KMS-11 (cell line): ENCODE measurements at regions not wholly inside any gene's neighbourhood (a gene's known extent, or its start where the extent isn't known, plus 50 kb on each side); places are given as distances from the start of the nearest gene placed in this dataset.

Source experiments
- H2AFZ ChIP-seq: fragments of 200-600 bp; sonication (generic); 2 replicates; pipeline ENCODE4 v1.6.1; 2016; ENCODE audit warnings: antibody characterized with exemption, mixed run types, low read depth
- H3K27ac ChIP-seq: fragments of 200-600 bp; sonication (generic); 2 replicates; pipeline ENCODE4 v1.6.1; 2016; ENCODE audit warnings: mild to moderate bottlenecking, mixed run types
- H3K27me3 ChIP-seq: fragments of 200-600 bp; sonication (generic); 2 replicates; pipeline ENCODE4 v1.6.1; 2017; ENCODE audit warnings: mild to moderate bottlenecking, low read depth, mixed run types, moderate library complexity; ENCODE audit not compliant: insufficient read depth
- H3K36me3 ChIP-seq: fragments of 200-600 bp; sonication (generic); 2 replicates; pipeline ENCODE4 v1.6.1; 2017; ENCODE audit warnings: mild to moderate bottlenecking, mixed run types; ENCODE audit not compliant: insufficient read depth
- H3K4me1 ChIP-seq: fragments of 200-600 bp; sonication (generic); 2 replicates; pipeline ENCODE4 v1.6.1; 2016; ENCODE audit warnings: mild to moderate bottlenecking, low read depth, mixed run types; ENCODE audit not compliant: poor library complexity, severe bottlenecking
- H3K4me2 ChIP-seq: fragments of 200-600 bp; sonication (generic); 2 replicates; pipeline ENCODE4 v1.7.0; 2016; ENCODE audit warnings: mild to moderate bottlenecking, mixed run types
- H3K4me3 ChIP-seq: fragments of 200-600 bp; sonication (generic); IDR thresholded peaks from 2 replicates; pipeline ENCODE4 v1.6.1; 2017; ENCODE audit warnings: low read depth, low read length, mixed read lengths; ENCODE audit not compliant: insufficient read depth
- H3K79me2 ChIP-seq: fragments of 200-600 bp; sonication (generic); 2 replicates; pipeline ENCODE4 v1.6.1; 2016; ENCODE audit warnings: low read depth, mixed run types; ENCODE audit not compliant: insufficient read depth
- H3K9ac ChIP-seq: fragments of 200-600 bp; sonication (generic); 2 replicates; pipeline ENCODE4 v1.6.1; 2016; ENCODE audit warnings: mild to moderate bottlenecking, mixed run types
- H4K20me1 ChIP-seq: fragments of 200-600 bp; sonication (generic); 2 replicates; pipeline ENCODE4 v1.6.1; 2016; ENCODE audit warnings: mild to moderate bottlenecking, mixed run types; ENCODE audit not compliant: insufficient read depth
- TF ChIP-seq, protein P1 (sequence below): fragments of 200-600 bp; sonication (generic); conservative IDR thresholded peaks from 2 replicates; pipeline ENCODE4 v1.6.1; 2017; ENCODE audit warnings: low read depth, mild to moderate bottlenecking, antibody characterized with exemption, low read length, moderate library complexity, mixed read lengths

DNA sequence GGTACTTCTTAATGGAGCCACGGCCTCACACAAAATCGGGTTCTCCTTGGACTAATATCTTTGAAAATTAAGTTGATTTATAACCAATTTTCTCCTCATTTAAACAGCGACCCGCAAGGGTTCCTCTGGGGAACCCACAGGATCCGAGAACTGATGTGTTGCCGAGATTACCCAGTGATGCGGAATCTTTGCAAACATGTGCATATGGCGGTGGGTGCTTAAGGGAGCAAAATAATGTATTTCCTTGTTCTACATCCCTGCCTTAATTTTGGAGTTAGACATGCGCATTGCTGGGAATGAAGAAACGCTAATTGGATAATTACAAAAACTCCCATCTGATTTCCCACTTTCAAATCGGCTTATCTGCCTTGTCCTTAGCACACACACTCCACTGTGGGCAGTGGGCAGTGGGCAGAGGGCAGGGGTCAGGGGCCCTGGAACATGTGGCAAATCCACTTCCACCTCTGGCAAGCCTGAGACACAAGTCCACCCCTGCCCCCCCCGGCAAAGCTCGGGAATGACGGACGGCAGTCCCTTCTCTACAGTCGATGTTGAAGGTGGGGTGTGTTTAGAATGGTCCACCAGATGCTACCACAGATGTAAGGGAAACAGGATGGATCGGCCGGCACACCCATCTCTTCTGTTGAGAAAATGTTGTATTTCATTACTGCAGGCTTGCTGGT, 137.4 kb upstream of the CDH4 start:
- TF ChIP-seq, protein P1, sequence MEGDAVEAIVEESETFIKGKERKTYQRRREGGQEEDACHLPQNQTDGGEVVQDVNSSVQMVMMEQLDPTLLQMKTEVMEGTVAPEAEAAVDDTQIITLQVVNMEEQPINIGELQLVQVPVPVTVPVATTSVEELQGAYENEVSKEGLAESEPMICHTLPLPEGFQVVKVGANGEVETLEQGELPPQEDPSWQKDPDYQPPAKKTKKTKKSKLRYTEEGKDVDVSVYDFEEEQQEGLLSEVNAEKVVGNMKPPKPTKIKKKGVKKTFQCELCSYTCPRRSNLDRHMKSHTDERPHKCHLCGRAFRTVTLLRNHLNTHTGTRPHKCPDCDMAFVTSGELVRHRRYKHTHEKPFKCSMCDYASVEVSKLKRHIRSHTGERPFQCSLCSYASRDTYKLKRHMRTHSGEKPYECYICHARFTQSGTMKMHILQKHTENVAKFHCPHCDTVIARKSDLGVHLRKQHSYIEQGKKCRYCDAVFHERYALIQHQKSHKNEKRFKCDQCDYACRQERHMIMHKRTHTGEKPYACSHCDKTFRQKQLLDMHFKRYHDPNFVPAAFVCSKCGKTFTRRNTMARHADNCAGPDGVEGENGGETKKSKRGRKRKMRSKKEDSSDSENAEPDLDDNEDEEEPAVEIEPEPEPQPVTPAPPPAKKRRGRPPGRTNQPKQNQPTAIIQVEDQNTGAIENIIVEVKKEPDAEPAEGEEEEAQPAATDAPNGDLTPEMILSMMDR: no peak
- Histone ChIP-seq H3K36me3 (no peaks in the 10 kb centered on the region), H3K9ac (no peak overlapping the region), H3K79me2 (no peaks in the 10 kb centered on the region), H2AFZ (no peak overlapping the region), H3K4me1 (no peaks in the 10 kb centered on the region), H4K20me1 (no peaks in the 10 kb centered on the region), H3K27me3 (no peaks in the 10 kb centered on the region), H3K4me2 (no peak overlapping the region), H3K4me3 (no peak overlapping the region), H3K27ac (no peak overlapping the region)

DNA sequence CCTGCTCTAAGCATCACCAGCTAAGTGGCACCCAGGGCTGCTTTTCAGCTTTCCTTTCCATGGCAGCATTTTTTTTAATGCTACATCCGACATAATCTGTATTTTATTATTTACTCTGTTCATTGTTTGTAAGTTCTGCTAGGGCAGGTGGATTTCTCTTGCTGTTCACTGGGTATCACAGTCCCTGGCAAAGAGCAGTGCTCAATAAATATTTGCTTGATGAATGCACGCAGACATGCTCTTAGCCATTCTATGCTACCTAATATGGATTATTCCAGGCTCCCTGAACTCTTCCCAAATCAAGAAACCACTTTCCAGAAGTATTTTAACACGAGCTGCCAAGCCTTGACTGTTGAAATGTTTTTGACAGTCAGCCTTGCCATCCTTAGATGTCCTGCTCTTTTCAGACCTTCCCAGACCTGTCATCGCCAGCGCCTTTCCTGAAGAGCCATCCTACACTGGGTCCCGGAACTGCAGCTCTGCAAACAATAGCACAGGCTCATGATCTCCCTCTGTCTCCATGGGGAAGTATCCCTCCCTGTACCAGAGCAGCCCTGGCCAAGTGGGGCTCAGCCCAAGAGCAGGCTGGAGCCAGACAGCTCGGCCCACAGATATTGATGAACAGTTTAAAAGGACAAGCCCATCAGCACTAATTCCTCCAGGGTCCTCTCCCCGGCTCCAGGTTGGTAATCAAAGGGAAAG, 136.5 kb upstream of the CDH4 start:
- TF ChIP-seq, protein P1: no peak
- Histone ChIP-seq H2AFZ (no peak overlapping the region), H3K4me1 (no peaks in the 10 kb centered on the region), H3K4me3 (no peak overlapping the region), H3K27me3 (no peaks in the 10 kb centered on the region), H3K4me2 (no peak overlapping the region), H3K79me2 (no peaks in the 10 kb centered on the region), H3K27ac (no peak overlapping the region), H4K20me1 (no peaks in the 10 kb centered on the region), H3K36me3 (no peaks in the 10 kb centered on the region), H3K9ac (no peak overlapping the region)

DNA sequence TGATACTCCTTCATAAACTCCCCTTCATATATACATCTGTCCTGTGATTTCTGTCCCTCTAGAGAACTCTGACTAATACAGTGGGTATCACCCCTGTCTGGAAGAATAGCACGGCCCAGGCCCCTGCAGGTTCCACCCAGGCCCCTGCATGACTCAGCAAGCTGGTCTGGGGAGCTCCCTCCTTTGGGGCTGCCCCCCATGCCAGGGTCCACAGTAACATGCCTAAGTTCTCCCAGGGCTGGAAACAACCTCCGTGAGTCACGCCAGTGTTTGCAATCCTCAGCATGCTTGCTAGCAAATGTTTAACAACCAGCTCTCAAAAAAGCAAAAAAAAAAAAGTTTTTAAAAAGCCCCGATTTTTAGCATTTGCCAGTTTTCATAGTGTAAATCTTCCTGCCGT, 134.3 kb upstream of the CDH4 start:
- no peak overlapping the region for H3K4me2 ChIP-seq
- H3K27ac ChIP-seq: no peak overlapping the region
- no peaks in the 10 kb centered on the region for H3K4me1 ChIP-seq
- H3K36me3 ChIP-seq: no peaks in the 10 kb centered on the region
- H3K4me3 ChIP-seq: no peak overlapping the region
- no peaks in the 10 kb centered on the region for H3K27me3 ChIP-seq
- no peaks in the 10 kb centered on the region for H4K20me1 ChIP-seq
- H2AFZ ChIP-seq: no peak overlapping the region
- no peaks in the 10 kb centered on the region for H3K79me2 ChIP-seq
- H3K9ac ChIP-seq: no peak overlapping the region
- TF ChIP-seq, protein P1: no peak

DNA sequence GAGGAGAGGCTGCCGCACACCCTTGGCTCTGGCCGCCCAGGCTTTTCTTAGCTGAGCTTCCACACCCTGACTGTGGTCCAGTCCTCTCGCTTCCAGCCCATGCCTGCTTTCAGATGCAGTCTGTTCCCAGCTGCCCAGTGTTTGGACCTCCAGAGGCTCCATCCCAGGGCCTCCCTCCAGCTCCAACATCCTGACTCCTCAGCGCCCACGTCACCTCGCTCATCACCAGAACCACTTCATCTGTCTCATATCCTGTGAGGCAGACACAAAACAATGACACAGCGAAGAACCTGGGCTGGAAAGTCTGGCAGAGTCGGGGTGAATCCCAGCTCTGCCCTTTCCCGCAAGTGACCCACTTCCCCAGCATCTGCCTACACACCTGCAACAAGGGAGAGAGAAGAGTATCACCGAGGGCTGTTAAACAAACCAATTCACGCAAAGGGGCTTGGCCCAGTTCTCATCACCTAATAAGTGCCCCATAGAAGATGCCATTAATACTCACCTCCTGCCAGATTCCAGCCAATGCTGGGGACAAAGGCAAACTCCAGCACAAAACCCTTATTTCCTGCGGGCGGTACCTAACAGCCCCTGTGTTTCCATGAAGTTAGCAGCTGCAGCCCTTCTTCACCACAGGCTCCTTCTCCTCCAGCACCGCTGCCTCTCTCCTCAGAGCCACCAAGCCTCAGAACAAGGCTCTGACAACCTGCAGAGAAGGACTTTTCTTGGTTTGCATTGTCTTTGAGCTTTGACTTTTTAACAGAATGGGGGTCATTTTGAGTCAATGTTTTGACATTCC, 133.4 kb upstream of the CDH4 start:
- Histone ChIP-seq H3K4me1 (no peaks in the 10 kb centered on the region), H3K27ac (no peak overlapping the region), H3K79me2 (no peaks in the 10 kb centered on the region), H3K4me2 (no peak overlapping the region), H3K4me3 (no peak overlapping the region), H3K36me3 (no peaks in the 10 kb centered on the region), H3K9ac (no peak overlapping the region), H2AFZ (no peak overlapping the region), H4K20me1 (no peaks in the 10 kb centered on the region), H3K27me3 (no peaks in the 10 kb centered on the region)
- TF ChIP-seq, protein P1: no peak
